ENCODE measurements at regions not wholly inside any gene's neighbourhood (a gene's known extent, or its start where the extent isn't known, plus 50 kb on each side); places are given as distances from the start of the nearest gene placed in this dataset.

- no peaks in the 10 kb centered on the region for H3K36me3 ChIP-seq (replicated peaks in 1 of 2; ENCODE audit: control insufficient read depth in 1 of 2, insufficient read depth in 2 of 2, low read length in 2 of 2)
- no peak for TF ChIP-seq CTCF (IDR thresholded peaks at IDR 0.05)
- peak overlapping the region in 1 of 2 donors; percentile 34 for H3K27ac ChIP-seq (ENCODE audit: low read depth in 1 of 2, low read length in 2 of 2)
- Mint-ChIP-seq H3K9me3 (peaks cover 0 to 5% (median 0%) of the 10 kb centered on the region in 7 donors), H3K27me3 (ENCODE audit: low read depth in 3 of 3) (peaks cover 0 to 6% (median 0%) of the 10 kb centered on the region in 3 donors), H3K4me1 (peaks cover 27% of the 10 kb centered on the region), H3K27ac (peak overlapping the region in 3 of 7 donors; percentile 11 to 62 (median 59)), H3K4me3 (no peak overlapping the region), H3K36me3 (no peaks in the 10 kb centered on the region)
- no peaks in the 10 kb centered on the region for H4K20me1 ChIP-seq (ENCODE audit: insufficient read depth, low read length)
- peak overlapping the region; percentile 1 for H3K4me2 ChIP-seq (replicated peaks; ENCODE audit: extremely low read depth, low read length, poor library complexity, severe bottlenecking)
- H3K79me2 ChIP-seq (ENCODE audit: insufficient read depth, low read length): no peaks in the 10 kb centered on the region
- no peak overlapping the region for H3K9ac ChIP-seq (ENCODE audit: insufficient read depth, low read length, poor library complexity, severe bottlenecking)
- intact Hi-C loops (cut with micrococcal nuclease): no loop called here
- peak in 2 of 3 donors; percentile 9 to 31 for DNase-seq
- H2AFZ ChIP-seq (ENCODE audit: insufficient read depth, low read depth, low read length, poor library complexity, severe bottlenecking): no peak overlapping the region
- no peaks in the 10 kb centered on the region for H3K9me3 ChIP-seq (replicated peaks in 1 of 2; ENCODE audit: control insufficient read depth in 1 of 2, insufficient read depth in 1 of 2, low read length in 2 of 2)
- no peaks in the 10 kb centered on the region for H3K27me3 ChIP-seq (ENCODE audit: control insufficient read depth in 2 of 2, insufficient read depth in 2 of 2, low read length in 2 of 2)
- no peak overlapping the region for H3K4me3 ChIP-seq (replicated peaks in 1 of 3; ENCODE audit: low read depth in 2 of 3, low read length in 3 of 3)
- WGBS (ENCODE audit: insufficient coverage): no CpG with 5 or more reads among the region's 6 CpGs
- peaks cover 17 to 25% of the 10 kb centered on the region in 2 donors for H3K4me1 ChIP-seq (ENCODE audit: control insufficient read depth in 1 of 2, insufficient read depth in 2 of 2, low read length in 2 of 2)
These were observed 73.7 kb downstream of the LMO4 start for GRCh38 chr1:87402241-87403002.

GRCh38 chr1:87403061-87403820 is 74.6 kb downstream of the LMO4 start:
- intact Hi-C loops (cut with micrococcal nuclease): no loop called here
- no peak overlapping the region for H2AFZ ChIP-seq (ENCODE audit: insufficient read depth, low read depth, low read length, poor library complexity, severe bottlenecking)
- no peaks in the 10 kb centered on the region for H3K79me2 ChIP-seq (ENCODE audit: insufficient read depth, low read length)
- H3K36me3 ChIP-seq (replicated peaks in 1 of 2; ENCODE audit: control insufficient read depth in 1 of 2, insufficient read depth in 2 of 2, low read length in 2 of 2): no peaks in the 10 kb centered on the region
- Mint-ChIP-seq H3K36me3 (no peaks in the 10 kb centered on the region), H3K27ac (peak overlapping the region in 3 of 7 donors; percentile 26 to 87 (median 70)), H3K9me3 (peaks cover 0 to 5% (median 0%) of the 10 kb centered on the region in 7 donors), H3K4me3 (no peak overlapping the region), H3K4me1 (peaks cover 27% of the 10 kb centered on the region), H3K27me3 (ENCODE audit: low read depth in 3 of 3) (peaks cover 0 to 6% (median 0%) of the 10 kb centered on the region in 3 donors)
- peak overlapping the region in 1 of 2 donors; percentile 49 for H3K27ac ChIP-seq (ENCODE audit: low read depth in 1 of 2, low read length in 2 of 2)
- H4K20me1 ChIP-seq (ENCODE audit: insufficient read depth, low read length): no peaks in the 10 kb centered on the region
- no peak overlapping the region for H3K4me3 ChIP-seq (replicated peaks in 1 of 3; ENCODE audit: low read depth in 2 of 3, low read length in 3 of 3)
- H3K27me3 ChIP-seq (ENCODE audit: control insufficient read depth in 2 of 2, insufficient read depth in 2 of 2, low read length in 2 of 2): no peaks in the 10 kb centered on the region
- DNase-seq: peak in 2 of 3 donors; percentile 4 to 11
- H3K9me3 ChIP-seq (replicated peaks in 1 of 2; ENCODE audit: control insufficient read depth in 1 of 2, insufficient read depth in 1 of 2, low read length in 2 of 2): no peaks in the 10 kb centered on the region
- H3K9ac ChIP-seq (ENCODE audit: insufficient read depth, low read length, poor library complexity, severe bottlenecking): no peak overlapping the region
- WGBS (ENCODE audit: insufficient coverage): 80% methylated on average over 1 of the region's 7 CpGs
- H3K4me1 ChIP-seq (ENCODE audit: control insufficient read depth in 1 of 2, insufficient read depth in 2 of 2, low read length in 2 of 2): peaks cover 17 to 25% of the 10 kb centered on the region in 2 donors
- peak overlapping the region; percentile 1 for H3K4me2 ChIP-seq (replicated peaks; ENCODE audit: extremely low read depth, low read length, poor library complexity, severe bottlenecking)
- TF ChIP-seq CTCF (IDR thresholded peaks at IDR 0.05): no peak

Data from CD14-positive monocyte (primary cell).